B cell (primary cell): ENCODE measurements at regions not wholly inside any gene's neighbourhood (a gene's known extent, or its start where the extent isn't known, plus 50 kb on each side); places are given as distances from the start of the nearest gene placed in this dataset.

Experiments used
- ATAC-seq: fragments of 200-7000 bp; cut with Tn5 transposase; one replicate; pipeline ENCODE4 v1.10.0; 2021; ENCODE audit warnings: low read depth, mild to moderate bottlenecking, moderate number of reproducible peaks, moderate library complexity
- CTCF ChIA-PET: fragments of 350-600 bp; sonication (Branson Sonifier 250); formaldehyde crosslinking; loops from one replicate; lab custom pipeline; 2021; ENCODE audit warnings: antibody characterized with exemption, inconsistent platforms; lab: Charles Lee
- POLR2A ChIA-PET: fragments of 350-600 bp; sonication (Branson Sonifier 250); formaldehyde crosslinking; loops from one replicate; lab custom pipeline; 2021; ENCODE audit warnings: antibody characterized with exemption; lab: Charles Lee
- DNase-seq: peaks from one replicate; pipeline ENCODE4 v3.0.0; 2013
- H2AFZ ChIP-seq: 2 replicates; pipeline ENCODE4 v1.6.1; 2012; ENCODE audit warnings: mild to moderate bottlenecking, low read depth, low read length; ENCODE audit not compliant: insufficient read depth, poor library complexity, severe bottlenecking
- H3K27ac ChIP-seq, 2 donors: 1 replicate in 1 of 2; 2 replicates in 1 of 2; pipeline ENCODE4 v1.5.1; 2012 to 2013; ENCODE audit warnings: low read length in 2 of 2, mild to moderate bottlenecking in 2 of 2, moderate library complexity in 1 of 2
- H3K27me3 ChIP-seq, 4 experiments: fragments of 200-600 bp in 1 of 4; sonication (generic) in 1 of 4; replicated peaks in 1 of 4; 1 replicate in 2 of 4; 2 replicates in 2 of 4; pipeline versions ENCODE4 v1.6.1 to v1.7.0; 2013 to 2016; ENCODE audit warnings: low read length in 3 of 4, mild to moderate bottlenecking in 2 of 4, mixed read lengths in 1 of 4, moderate library complexity in 1 of 4; ENCODE audit not compliant: insufficient read depth in 4 of 4, control insufficient read depth in 3 of 4; ENCODE audit errors: control extremely low read depth in 1 of 4
- H3K36me3 ChIP-seq, 2 experiments: replicated peaks in 1 of 2; 1 replicate in 1 of 2; 2 replicates in 1 of 2; pipeline versions ENCODE4 v1.6.1 to v1.7.1; 2013; ENCODE audit warnings: low read length in 1 of 2; ENCODE audit not compliant: insufficient read depth in 2 of 2, control insufficient read depth in 1 of 2; ENCODE audit errors: control extremely low read depth in 1 of 2, extremely low read depth in 1 of 2
- H3K4me1 ChIP-seq, 2 donors: fragments of 200-600 bp in 1 of 2; sonication (generic) in 1 of 2; 1 replicate in 1 of 2; 2 replicates in 1 of 2; pipeline versions ENCODE4 v1.5.1 to v1.6.1; 2013 to 2017; ENCODE audit warnings: low read length in 2 of 2; ENCODE audit not compliant: control insufficient read depth in 2 of 2, insufficient read depth in 2 of 2
- H3K4me2 ChIP-seq: replicated peaks from 2 replicates; pipeline ENCODE3; 2012; ENCODE audit warnings: mild to moderate bottlenecking, low read depth, low read length; ENCODE audit not compliant: poor library complexity, severe bottlenecking
- H3K4me3 ChIP-seq, 5 experiments: fragments of 200-600 bp in 1 of 5; sonication (generic) in 1 of 5; 1 replicate in 3 of 5; 2 replicates in 2 of 5; pipeline versions ENCODE4 v1.5.1 to v1.7.0; 2011 to 2016; ENCODE audit warnings: low read length in 4 of 5, mild to moderate bottlenecking in 4 of 5, low read depth in 2 of 5, control low read depth in 1 of 5, moderate library complexity in 1 of 5; ENCODE audit not compliant: insufficient read depth in 1 of 5; ENCODE audit errors: control extremely low read depth in 1 of 5, extremely low read depth in 1 of 5
- H3K79me2 ChIP-seq: fragments of 200-600 bp; sonication (generic); one replicate; pipeline ENCODE4 v1.6.0; 2016; ENCODE audit warnings: low read length; ENCODE audit not compliant: control insufficient read depth, insufficient read depth
- H3K9ac ChIP-seq: fragments of 200-600 bp; sonication (generic); 2 replicates; pipeline ENCODE4 v1.6.1; 2017; ENCODE audit warnings: mild to moderate bottlenecking, low read length, moderate library complexity
- H3K9me3 ChIP-seq, 3 donors: one replicate each; pipeline versions ENCODE4 v1.6.1 to v1.7.1; 2013; ENCODE audit warnings: low read length in 2 of 3; ENCODE audit not compliant: control insufficient read depth in 2 of 3, insufficient read depth in 1 of 3; ENCODE audit errors: control extremely low read depth in 1 of 3
- H4K20me1 ChIP-seq: 2 replicates; pipeline ENCODE4 v1.6.0; 2012; ENCODE audit warnings: mild to moderate bottlenecking, low read length; ENCODE audit not compliant: insufficient read depth, control insufficient read depth, poor library complexity, severe bottlenecking
- H3K27ac Mint-ChIP-seq: one replicate; pipeline ENCODE4 v1.8.0; 2021; ENCODE audit warnings: mixed read lengths
- H3K27me3 Mint-ChIP-seq: one replicate; pipeline ENCODE4 v1.8.0; 2021; ENCODE audit warnings: mixed read lengths
- H3K4me1 Mint-ChIP-seq: one replicate; pipeline ENCODE4 v1.8.0; 2021; ENCODE audit warnings: mixed read lengths
- H3K4me3 Mint-ChIP-seq: one replicate; pipeline ENCODE4 v1.8.0; 2021; ENCODE audit warnings: mixed read lengths
- H3K9me3 Mint-ChIP-seq: one replicate; pipeline ENCODE4 v1.8.0; 2022; ENCODE audit warnings: mixed read lengths; ENCODE audit not compliant: insufficient read depth
- EZH2 ChIP-seq: IDR thresholded peaks from 2 replicates; pipeline ENCODE4 v1.6.1; 2012; ENCODE audit warnings: borderline replicate concordance, low read depth, mild to moderate bottlenecking, moderate library complexity, low read length; ENCODE audit not compliant: insufficient read depth, poor library complexity, severe bottlenecking
- WGBS: methylation state at CpG from one replicate; pipeline ENCODE4 v1.1.5; 2013; ENCODE audit warnings: missing lambda C conversion rate; ENCODE audit not compliant: insufficient coverage; 5-methylcytosine and 5-hydroxymethylcytosine counted together
- intact Hi-C: fragments of 100-400 bp; cut with micrococcal nuclease; formaldehyde crosslinking; loops from one replicate; pipeline ENCODE4 v1.10.0; 2022
- TF ChIP-seq, protein P1 (sequence below): fragments of 200-600 bp; IDR thresholded peaks from one replicate; pipeline ENCODE4 v1.8.0; 2022; ENCODE audit warnings: antibody characterized with exemption, mild to moderate bottlenecking

GRCh38 chr15:96514607-96515285 is 184.2 kb downstream of the NR2F2 start:
- no peak overlapping the region for H3K4me2 ChIP-seq
- WGBS, result 45% methylated on average over 3 of the region's 6 CpGs

GRCh38 chr15:96515371-96515770 is 184.9 kb downstream of the NR2F2 start:
- DNase-seq (no peak), ATAC-seq (no peak)
- Histone ChIP-seq H3K4me1 (no peaks in the 10 kb centered on the region), H3K4me2 (no peak overlapping the region), H3K79me2 (no peaks in the 10 kb centered on the region), H3K9me3 (peaks cover 0 to 3% (median 0%) of the 10 kb centered on the region in 3 donors), H3K27ac (no peak overlapping the region), H3K36me3 (no peaks in the 10 kb centered on the region), H4K20me1 (no peaks in the 10 kb centered on the region), H3K27me3 (no peaks in the 10 kb centered on the region), H3K9ac (no peak overlapping the region), H3K4me3 (no peak overlapping the region), H2AFZ (no peak overlapping the region)
- intact Hi-C loops, result no loop called here
- POLR2A ChIA-PET, result no interaction called here
- peaks cover 11% of the 10 kb centered on the region for H3K9me3 Mint-ChIP-seq
- no peak overlapping the region for H3K27ac Mint-ChIP-seq
- CTCF ChIA-PET, result no interaction called here
- WGBS, result 80% methylated on average over 1 of the region's 3 CpGs
- no peaks in the 10 kb centered on the region for H3K27me3 Mint-ChIP-seq
- H3K4me1 Mint-ChIP-seq, result no peaks in the 10 kb centered on the region
- TF ChIP-seq EZH2, result no peak
- TF ChIP-seq, protein P1, sequence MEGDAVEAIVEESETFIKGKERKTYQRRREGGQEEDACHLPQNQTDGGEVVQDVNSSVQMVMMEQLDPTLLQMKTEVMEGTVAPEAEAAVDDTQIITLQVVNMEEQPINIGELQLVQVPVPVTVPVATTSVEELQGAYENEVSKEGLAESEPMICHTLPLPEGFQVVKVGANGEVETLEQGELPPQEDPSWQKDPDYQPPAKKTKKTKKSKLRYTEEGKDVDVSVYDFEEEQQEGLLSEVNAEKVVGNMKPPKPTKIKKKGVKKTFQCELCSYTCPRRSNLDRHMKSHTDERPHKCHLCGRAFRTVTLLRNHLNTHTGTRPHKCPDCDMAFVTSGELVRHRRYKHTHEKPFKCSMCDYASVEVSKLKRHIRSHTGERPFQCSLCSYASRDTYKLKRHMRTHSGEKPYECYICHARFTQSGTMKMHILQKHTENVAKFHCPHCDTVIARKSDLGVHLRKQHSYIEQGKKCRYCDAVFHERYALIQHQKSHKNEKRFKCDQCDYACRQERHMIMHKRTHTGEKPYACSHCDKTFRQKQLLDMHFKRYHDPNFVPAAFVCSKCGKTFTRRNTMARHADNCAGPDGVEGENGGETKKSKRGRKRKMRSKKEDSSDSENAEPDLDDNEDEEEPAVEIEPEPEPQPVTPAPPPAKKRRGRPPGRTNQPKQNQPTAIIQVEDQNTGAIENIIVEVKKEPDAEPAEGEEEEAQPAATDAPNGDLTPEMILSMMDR, result no peak
- no peak overlapping the region for H3K4me3 Mint-ChIP-seq

More at GRCh38 chr15:96514607-96515285, 184.2 kb downstream of the NR2F2 start:
- H3K4me3 Mint-ChIP-seq, result no peak overlapping the region
- Histone ChIP-seq H3K79me2 (no peaks in the 10 kb centered on the region), H3K4me3 (no peak overlapping the region), H3K4me1 (no peaks in the 10 kb centered on the region), H4K20me1 (no peaks in the 10 kb centered on the region), H3K9ac (no peak overlapping the region), H2AFZ (no peak overlapping the region), H3K36me3 (no peaks in the 10 kb centered on the region), H3K9me3 (peaks cover 0 to 3% (median 0%) of the 10 kb centered on the region in 3 donors), H3K27ac (no peak overlapping the region), H3K27me3 (no peaks in the 10 kb centered on the region)
- DNase-seq (no peak), ATAC-seq (no peak)
- POLR2A ChIA-PET, result no interaction called here
- CTCF ChIA-PET, result no interaction called here
- TF ChIP-seq EZH2, result no peak
- TF ChIP-seq, protein P1, result no peak
- H3K27ac Mint-ChIP-seq, result no peak overlapping the region
- intact Hi-C loops, result no loop called here
- no peaks in the 10 kb centered on the region for H3K4me1 Mint-ChIP-seq
- no peaks in the 10 kb centered on the region for H3K27me3 Mint-ChIP-seq
- H3K9me3 Mint-ChIP-seq, result peaks cover 11% of the 10 kb centered on the region
